GM19240 (cell line): ENCODE measurements at regions not wholly inside any gene's neighbourhood (a gene's known extent, or its start where the extent isn't known, plus 50 kb on each side); places are given as distances from the start of the nearest gene placed in this dataset.

Experiments
- DNase-seq: peaks from one replicate; pipeline ENCODE4 v3.0.0; 2011; ENCODE audit warnings: low spot score; ENCODE audit not compliant: insufficient read length

DNA sequence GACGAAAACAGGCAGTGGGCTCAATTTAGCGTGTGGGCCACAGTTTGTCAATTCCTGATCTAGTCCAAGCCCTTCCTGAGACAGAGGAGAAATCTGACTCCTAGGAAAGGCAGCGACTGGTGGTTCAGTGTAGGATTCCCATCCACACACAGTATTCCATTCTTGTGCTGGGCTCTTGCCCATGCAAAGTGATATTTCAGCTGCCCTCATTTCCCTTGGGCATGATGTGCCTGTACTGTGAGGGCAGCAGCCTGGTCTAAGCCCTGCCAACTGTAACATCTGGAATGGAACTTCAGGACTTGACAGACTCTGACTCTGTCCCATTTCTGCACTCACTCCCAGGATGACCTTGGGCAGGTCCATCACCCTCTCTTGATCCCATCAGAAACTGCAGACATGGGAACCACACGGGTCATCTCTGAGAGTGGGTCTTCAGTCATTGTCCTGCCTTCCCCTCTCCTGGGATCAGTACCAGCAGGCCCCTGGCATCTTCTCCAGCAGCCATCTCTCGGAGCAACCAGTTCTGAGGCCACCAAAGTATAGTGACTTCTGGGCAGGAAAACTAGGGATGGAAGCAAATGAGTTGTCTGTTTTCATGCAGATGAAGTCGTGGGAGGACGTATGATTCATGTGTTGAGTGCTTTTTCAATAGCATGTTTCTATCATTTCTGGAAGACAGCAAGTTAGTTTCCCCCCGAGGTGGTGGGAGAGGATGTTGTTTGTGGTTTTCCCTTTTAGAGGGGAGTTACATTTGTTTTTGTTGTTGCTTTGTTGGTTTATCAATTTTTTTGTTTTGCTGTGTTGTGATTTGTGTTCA, 54.2 kb upstream of the BCL2L14 start:
- no peak for DNase-seq

DNA sequence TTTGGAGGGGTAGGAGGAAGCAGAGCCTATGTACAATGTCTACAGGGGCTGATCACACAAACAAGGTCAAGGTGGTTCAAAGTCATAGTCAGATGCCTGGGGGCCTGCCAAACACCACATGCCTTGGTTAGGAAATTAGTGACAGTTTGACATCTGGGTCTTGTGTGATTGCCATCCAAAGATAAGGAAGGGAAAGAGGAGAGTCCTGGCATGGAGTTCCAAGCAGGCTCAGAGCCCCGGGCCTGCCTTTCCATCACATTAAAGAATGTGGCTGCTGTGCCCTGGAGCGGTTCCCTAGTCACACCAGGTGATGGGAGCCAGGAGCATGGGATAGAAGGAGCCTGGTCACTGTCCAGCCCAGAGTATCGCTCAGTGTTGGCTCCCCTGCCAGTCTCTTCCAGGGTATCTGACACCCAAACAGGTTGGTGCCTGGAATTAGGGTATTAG, 53.6 kb upstream of the BCL2L14 start:
- no peak for DNase-seq

DNA sequence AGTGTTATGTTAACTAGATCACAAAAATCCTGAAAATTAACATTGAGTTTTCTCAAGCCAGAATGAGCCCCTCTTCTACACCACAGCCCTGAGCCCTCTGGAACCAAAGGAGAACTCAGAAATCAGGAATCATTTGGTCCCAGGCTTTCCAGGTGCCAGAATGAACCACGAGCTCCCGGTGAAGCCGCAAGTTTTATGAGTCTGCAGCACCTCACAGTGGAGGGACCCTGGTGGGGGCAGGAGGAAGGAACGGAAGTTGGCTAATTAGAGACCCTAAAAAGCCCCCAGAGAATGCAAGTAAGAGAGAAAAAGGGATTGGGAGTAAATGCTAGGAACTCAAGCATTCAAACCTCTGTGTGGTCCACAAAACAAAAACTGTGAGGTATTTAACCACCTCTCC, 52.9 kb upstream of the BCL2L14 start:
- no peak for DNase-seq

DNA sequence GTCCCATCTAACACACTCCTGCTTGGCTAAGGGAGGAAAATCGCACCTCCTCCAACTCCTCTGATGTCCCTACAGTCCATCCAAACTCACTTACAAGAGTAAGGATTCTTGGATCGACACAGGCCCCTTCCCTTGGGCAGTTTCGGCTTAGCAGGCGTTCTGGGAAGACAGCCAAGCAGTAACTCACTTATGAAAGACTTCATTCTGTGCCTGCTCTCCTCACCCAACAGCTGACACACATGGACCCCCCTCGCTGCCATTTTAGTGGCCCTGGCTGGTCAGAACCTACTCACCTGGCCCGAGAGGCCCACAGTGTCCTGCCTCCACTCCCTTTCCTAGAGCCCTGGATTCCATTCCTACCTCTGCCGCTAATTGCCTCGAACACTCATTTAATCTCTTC, 52.3 kb upstream of the BCL2L14 start:
- DNase-seq = no peak

DNA sequence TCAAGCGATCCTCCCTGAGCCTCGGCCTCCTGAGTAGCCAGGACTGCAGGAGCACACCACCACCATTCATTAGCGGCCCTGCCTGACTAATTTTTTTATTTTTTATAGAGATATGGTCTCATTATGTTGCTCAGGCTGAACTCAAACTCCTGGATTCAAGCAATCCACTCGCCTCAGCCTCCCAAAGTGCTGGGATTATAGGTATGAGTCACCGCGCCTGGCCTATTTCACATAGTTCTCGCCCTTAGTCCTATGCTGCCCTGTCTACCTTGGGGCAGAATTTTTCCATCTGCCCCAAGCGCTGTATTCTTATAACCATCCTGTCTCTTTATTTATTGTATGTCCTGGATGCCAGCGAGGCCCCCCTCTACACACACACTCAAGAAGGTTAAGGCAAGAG, 50.9 kb upstream of the BCL2L14 start:
- DNase-seq = no peak

DNA sequence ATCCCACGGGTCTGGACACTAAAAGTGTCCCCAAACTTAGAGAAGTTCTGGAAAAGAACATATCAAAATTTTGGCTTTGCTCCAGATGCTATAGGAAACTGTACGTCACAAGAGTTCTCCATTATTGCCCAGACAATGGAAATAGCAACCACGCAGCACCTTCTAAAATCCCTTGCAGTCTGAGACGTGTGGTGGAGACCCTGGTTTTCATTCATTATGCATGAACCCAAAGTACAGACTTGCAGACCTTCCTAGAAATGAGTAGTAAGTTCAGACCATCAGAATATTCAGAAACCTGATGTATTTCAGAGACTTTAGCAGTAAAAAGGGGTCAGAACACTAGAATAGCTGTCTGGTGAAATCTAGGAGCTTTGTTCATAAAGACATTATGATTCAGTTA, 50.0 kb upstream of the BCL2L14 start:
- no peak for DNase-seq
